SU-DHL-6 (cell line): ENCODE measurements at regions not wholly inside any gene's neighbourhood (a gene's known extent, or its start where the extent isn't known, plus 50 kb on each side); places are given as distances from the start of the nearest gene placed in this dataset.
"Not testable (repeated sequence)": the region's sequence is repeated elsewhere in the genome, so short reads cannot be mapped to it uniquely, and the experiment has no call there.

Experiments
- H2AFZ ChIP-seq: fragments of 200-600 bp; sonication (generic); 2 replicates; pipeline ENCODE4 v1.6.1; 2014; ENCODE audit warnings: low read depth, mild to moderate bottlenecking, moderate library complexity, mixed read lengths, antibody characterized with exemption, low read length; ENCODE audit not compliant: severe bottlenecking
- H3F3A ChIP-seq: fragments of 200-600 bp; shearing (Covaris generic); 2 replicates; pipeline ENCODE4 v1.6.0; 2016; ENCODE audit warnings: antibody characterized with exemption, mild to moderate bottlenecking; ENCODE audit not compliant: insufficient read depth
- H3K27ac ChIP-seq: fragments of 200-600 bp; sonication (generic); 2 replicates; pipeline ENCODE4 v1.5.1; 2016; ENCODE audit warnings: low read depth, mild to moderate bottlenecking, low read length, moderate library complexity, mixed read lengths
- H3K27me3 ChIP-seq: fragments of 200-600 bp; sonication (generic), shearing (Covaris generic); 2 replicates; pipeline ENCODE4 v1.6.0; 2014; ENCODE audit warnings: mild to moderate bottlenecking, low read length
- H3K36me3 ChIP-seq: fragments of 200-600 bp; sonication (generic); 2 replicates; pipeline ENCODE4 v1.6.1; 2014; ENCODE audit warnings: mild to moderate bottlenecking, low read length, mixed read lengths
- H3K4me2 ChIP-seq: fragments of 300-600, 200-600 bp; shearing (Covaris generic), sonication (generic); 2 replicates; pipeline ENCODE4 v1.6.0; 2014; ENCODE audit warnings: low read length, low read depth, mild to moderate bottlenecking; ENCODE audit not compliant: poor library complexity, severe bottlenecking
- H3K4me3 ChIP-seq: fragments of 200-600 bp; sonication (generic); 2 replicates; pipeline ENCODE4 v1.5.1; 2014; ENCODE audit warnings: antibody characterized with exemption, low read length, mild to moderate bottlenecking, mixed read lengths; ENCODE audit not compliant: insufficient read depth, poor library complexity, severe bottlenecking
- H3K79me2 ChIP-seq: fragments of 200-600 bp; sonication (generic); 2 replicates; pipeline ENCODE4 v1.6.1; 2014; ENCODE audit warnings: mild to moderate bottlenecking, low read length, moderate library complexity; ENCODE audit not compliant: insufficient read depth
- H3K9ac ChIP-seq: fragments of 200-600 bp; sonication (generic); 2 replicates; pipeline ENCODE4 v1.7.0; 2014; ENCODE audit warnings: mild to moderate bottlenecking, low read length
- H3K9me2 ChIP-seq: fragments of 200-600 bp; sonication (generic); replicated peaks from 2 replicates; pipeline ENCODE4 v1.6.1; 2014; ENCODE audit warnings: low read length; ENCODE audit not compliant: insufficient read depth
- H3K9me3 ChIP-seq: fragments of 200-600 bp; sonication (generic); 2 replicates; pipeline ENCODE4 v1.6.1; 2014; ENCODE audit warnings: low read length, mixed read lengths; ENCODE audit not compliant: insufficient read depth
- H4K20me1 ChIP-seq: fragments of 200-600 bp; sonication (generic); 2 replicates; pipeline ENCODE4 v1.6.1; 2014; ENCODE audit warnings: low read depth, mild to moderate bottlenecking, antibody characterized with exemption, low read length, moderate library complexity, mixed read lengths
- CTCF ChIP-seq: fragments of 200-600 bp; sonication (generic); IDR thresholded peaks from one replicate; pipeline ENCODE4 v1.5.1; 2017; ENCODE audit warnings: antibody characterized with exemption, mild to moderate bottlenecking, low read length, moderate library complexity; ENCODE audit not compliant: insufficient read depth, poor library complexity, severe bottlenecking
- EZH2phosphoT487 ChIP-seq: fragments of 200-600 bp; sonication (generic), shearing (Covaris generic); conservative IDR thresholded peaks from 2 replicates; pipeline ENCODE4 v1.6.1; 2018; ENCODE audit warnings: mild to moderate bottlenecking, antibody characterized with exemption, low read length, moderate library complexity, mixed read lengths

GRCh38 chr11:119571311-119571710 is 148.3 kb upstream of the THY1 start:
- Histone ChIP-seq H3K27me3 (no peaks in the 10 kb centered on the region), H3F3A (no peaks in the 10 kb centered on the region), H3K4me2 (no peak overlapping the region), H4K20me1 (no peaks in the 10 kb centered on the region), H3K36me3 (no peaks in the 10 kb centered on the region), H3K9me2 (no peaks in the 10 kb centered on the region), H3K9ac (no peak overlapping the region), H2AFZ (no peak overlapping the region), H3K9me3 (no peaks in the 10 kb centered on the region), H3K79me2 (no peaks in the 10 kb centered on the region), H3K27ac (no peak overlapping the region), H3K4me3 (no peak overlapping the region)
- TF ChIP-seq CTCF (no peak), EZH2phosphoT487 (no peak)

- Histone ChIP-seq H3K27me3 (no peaks in the 10 kb centered on the region), H3K9me2 (no peaks in the 10 kb centered on the region), H3K27ac (no peak overlapping the region), H3F3A (no peaks in the 10 kb centered on the region), H3K79me2 (no peaks in the 10 kb centered on the region), H3K4me2 (no peak overlapping the region), H3K36me3 (no peaks in the 10 kb centered on the region), H3K4me3 (no peak overlapping the region), H3K9me3 (no peaks in the 10 kb centered on the region), H2AFZ (no peak overlapping the region), H3K9ac (no peak overlapping the region), H4K20me1 (no peaks in the 10 kb centered on the region)
- TF ChIP-seq CTCF (no peak), EZH2phosphoT487 (no peak)
Observed at GRCh38 chr11:119567688-119568582, 145.0 kb upstream of the THY1 start.

GRCh38 chr11:119566319-119566718 is 143.3 kb upstream of the THY1 start:
- Histone ChIP-seq H3K4me3 (no peak overlapping the region), H3K9me2 (no peaks in the 10 kb centered on the region), H3K9me3 (no peaks in the 10 kb centered on the region), H3K4me2 (no peak overlapping the region), H3K27me3 (no peaks in the 10 kb centered on the region), H3F3A (no peaks in the 10 kb centered on the region), H4K20me1 (no peaks in the 10 kb centered on the region), H3K36me3 (no peaks in the 10 kb centered on the region), H3K79me2 (no peaks in the 10 kb centered on the region), H2AFZ (no peak overlapping the region), H3K27ac (no peak overlapping the region), H3K9ac (no peak overlapping the region)
- TF ChIP-seq CTCF = no peak
- TF ChIP-seq EZH2phosphoT487 = no peak

GRCh38 chr11:119565693-119566092 is 142.7 kb upstream of the THY1 start:
- H3K9ac ChIP-seq, H3K36me3 ChIP-seq, H4K20me1 ChIP-seq, H3K9me2 ChIP-seq, H3K9me3 ChIP-seq, H2AFZ ChIP-seq, H3K4me2 ChIP-seq, H3K4me3 ChIP-seq, H3F3A ChIP-seq, H3K27ac ChIP-seq, H3K27me3 ChIP-seq, H3K79me2 ChIP-seq: not testable (repeated sequence)
